ENCODE measurements at regions not wholly inside any gene's neighbourhood (a gene's known extent, or its start where the extent isn't known, plus 50 kb on each side); places are given as distances from the start of the nearest gene placed in this dataset.
"Not testable (repeated sequence)": the region's sequence is repeated elsewhere in the genome, so short reads cannot be mapped to it uniquely, and the experiment has no call there.

- no peak for TF ChIP-seq CTCF (IDR thresholded peaks at IDR 0.05)
- ATAC-seq, result no peak
- DNase-seq, result no peak
Measured at GRCh38 chr2:201546576-201546975, 95.0 kb downstream of the STRADB start.

GRCh38 chr2:201542291-201542690 lies 90.8 kb downstream of the STRADB start:
- no peaks in the 10 kb centered on the region for H3K4me1 ChIP-seq
- H3K36me3 ChIP-seq, result no peaks in the 10 kb centered on the region
- no peak for DNase-seq
- H3K27ac ChIP-seq, result no peak overlapping the region
- TF ChIP-seq CTCF (IDR thresholded peaks at IDR 0.05), result no peak
- H3K4me3 ChIP-seq, result no peak overlapping the region
- ATAC-seq, result no peak
- H3K27me3 ChIP-seq (ENCODE audit: low read depth), result no peaks in the 10 kb centered on the region
- no peaks in the 10 kb centered on the region for H3K9me3 ChIP-seq
- intact Hi-C loops (cut with DNase I), result no loop called here

More at GRCh38 chr2:201546576-201546975, 95.0 kb downstream of the STRADB start:
- Histone ChIP-seq H3K4me3 (no peak overlapping the region), H3K27me3 (ENCODE audit: low read depth) (no peaks in the 10 kb centered on the region), H3K9me3 (no peaks in the 10 kb centered on the region), H3K4me1 (no peaks in the 10 kb centered on the region), H3K36me3 (no peaks in the 10 kb centered on the region), H3K27ac (no peak overlapping the region)
- intact Hi-C loops (cut with DNase I), result no loop called here

- intact Hi-C loops (cut with DNase I); H3K27ac ChIP-seq; H3K27me3 ChIP-seq (ENCODE audit: low read depth); H3K36me3 ChIP-seq; H3K9me3 ChIP-seq; H3K4me3 ChIP-seq; DNase-seq; ATAC-seq; H3K4me1 ChIP-seq: not testable (repeated sequence)
Measured at GRCh38 chr2:201539271-201539670, 87.7 kb downstream of the STRADB start.

DNA sequence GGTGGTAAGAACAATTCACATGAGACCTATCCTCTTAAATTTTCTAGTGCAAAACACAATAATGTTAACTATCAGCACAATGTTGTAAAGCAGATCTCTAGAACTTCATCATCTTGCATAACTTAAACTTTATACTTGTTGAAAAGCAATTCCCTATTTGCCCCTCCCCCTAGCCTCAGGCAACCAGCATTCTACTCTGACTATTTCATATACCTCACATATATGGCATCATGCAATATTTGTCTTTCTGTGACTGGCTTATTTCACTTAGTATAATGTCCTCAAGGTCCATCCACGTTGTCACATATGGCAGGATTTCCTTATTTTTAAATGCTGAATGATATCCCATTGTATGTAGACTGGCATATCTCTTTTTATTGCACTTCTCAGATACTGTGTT lies 86.5 kb downstream of the STRADB start:
- intact Hi-C loops (cut with DNase I), result no loop called here
- H3K9me3 ChIP-seq, result no peaks in the 10 kb centered on the region
- no peak for TF ChIP-seq CTCF (IDR thresholded peaks at IDR 0.05)
- H3K27ac ChIP-seq, result no peak overlapping the region
- no peak overlapping the region for H3K4me3 ChIP-seq
- ATAC-seq, result no peak
- H3K36me3 ChIP-seq, result no peaks in the 10 kb centered on the region
- DNase-seq, result no peak
- H3K27me3 ChIP-seq (ENCODE audit: low read depth), result no peaks in the 10 kb centered on the region
- H3K4me1 ChIP-seq, result no peaks in the 10 kb centered on the region

GRCh38 chr2:201536754-201537153 lies 85.2 kb downstream of the STRADB start:
- no peak for TF ChIP-seq CTCF (IDR thresholded peaks at IDR 0.05)
- no peaks in the 10 kb centered on the region for H3K4me1 ChIP-seq
- H3K9me3 ChIP-seq, result no peaks in the 10 kb centered on the region
- intact Hi-C loops (cut with DNase I), result no loop called here
- H3K27me3 ChIP-seq (ENCODE audit: low read depth), result no peaks in the 10 kb centered on the region
- ATAC-seq, result no peak
- no peak overlapping the region for H3K4me3 ChIP-seq
- no peak for DNase-seq
- H3K27ac ChIP-seq, result no peak overlapping the region
- H3K36me3 ChIP-seq, result no peaks in the 10 kb centered on the region

DNA sequence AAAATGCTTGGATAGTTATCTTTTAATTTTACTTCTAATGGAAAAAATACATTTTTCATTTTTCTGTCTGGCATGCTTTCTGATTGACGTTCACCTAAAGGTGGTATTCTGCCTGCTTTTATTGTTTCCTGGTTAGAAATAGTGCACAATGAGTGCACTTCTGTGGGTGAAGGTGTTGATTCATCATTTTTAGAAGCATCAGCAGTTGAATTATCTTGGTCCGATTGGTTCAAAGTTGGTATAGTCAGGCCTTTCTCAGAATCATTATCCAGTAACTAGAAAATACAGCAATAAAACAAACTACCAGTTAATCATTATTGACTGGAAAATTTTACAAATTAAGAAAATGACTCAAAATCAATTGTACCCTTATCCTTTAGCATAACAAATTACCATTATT lies 84.5 kb downstream of the STRADB start:
- Histone ChIP-seq H3K4me1 (no peaks in the 10 kb centered on the region), H3K36me3 (no peaks in the 10 kb centered on the region), H3K27ac (no peak overlapping the region), H3K27me3 (ENCODE audit: low read depth) (no peaks in the 10 kb centered on the region), H3K9me3 (no peaks in the 10 kb centered on the region), H3K4me3 (no peak overlapping the region)
- TF ChIP-seq CTCF (IDR thresholded peaks at IDR 0.05), result no peak
- ATAC-seq (no peak), DNase-seq (no peak)
- intact Hi-C loops (cut with DNase I), result no loop called here
